ENCODE measurements at regions not wholly inside any gene's neighbourhood (a gene's known extent, or its start where the extent isn't known, plus 50 kb on each side); places are given as distances from the start of the nearest gene placed in this dataset.

GRCh38 chr10:8946451-8946850, 892.0 kb downstream of the GATA3 start:
- DNase-seq (ENCODE audit: low read depth in 1 of 2, low spot score in 1 of 2): no peak

- DNase-seq (ENCODE audit: low read depth in 1 of 2, low spot score in 1 of 2): no peak
Measured at GRCh38 chr10:8950978-8951377, 896.5 kb downstream of the GATA3 start.

- DNase-seq (ENCODE audit: low read depth in 1 of 2, low spot score in 1 of 2): no peak
Measured at GRCh38 chr10:8951440-8952089, 897.1 kb downstream of the GATA3 start.

GRCh38 chr10:8956400-8956799, 901.9 kb downstream of the GATA3 start:
- no peak for DNase-seq (ENCODE audit: low read depth in 1 of 2, low spot score in 1 of 2)

GRCh38 chr10:8962249-8962648, 907.8 kb downstream of the GATA3 start:
- DNase-seq (ENCODE audit: low read depth in 1 of 2, low spot score in 1 of 2): no peak

- DNase-seq (ENCODE audit: low read depth in 1 of 2, low spot score in 1 of 2): no peak
Measured at GRCh38 chr10:8967061-8967460, 912.6 kb downstream of the GATA3 start.

- no peak for DNase-seq (ENCODE audit: low read depth in 1 of 2, low spot score in 1 of 2)
Measured at GRCh38 chr10:8969853-8970252, 915.4 kb downstream of the GATA3 start.

- DNase-seq (ENCODE audit: low read depth in 1 of 2, low spot score in 1 of 2): no peak
Measured at GRCh38 chr10:8975535-8975934, 921.0 kb downstream of the GATA3 start.

GRCh38 chr10:8978100-8978499, 923.6 kb downstream of the GATA3 start:
- no peak for DNase-seq (ENCODE audit: low read depth in 1 of 2, low spot score in 1 of 2)

GRCh38 chr10:8979976-8980375, 925.5 kb downstream of the GATA3 start:
- DNase-seq (ENCODE audit: low read depth in 1 of 2, low spot score in 1 of 2): no peak

- DNase-seq (ENCODE audit: low read depth in 1 of 2, low spot score in 1 of 2): no peak
Measured at GRCh38 chr10:8981277-8981676, 926.8 kb downstream of the GATA3 start.

GRCh38 chr10:8985651-8986050, 931.2 kb downstream of the GATA3 start:
- DNase-seq (ENCODE audit: low read depth in 1 of 2, low spot score in 1 of 2): no peak

- DNase-seq (ENCODE audit: low read depth in 1 of 2, low spot score in 1 of 2): no peak
Measured at GRCh38 chr10:8986975-8987374, 932.5 kb downstream of the GATA3 start.

GRCh38 chr10:8987712-8988111, 933.2 kb downstream of the GATA3 start:
- DNase-seq (ENCODE audit: low read depth in 1 of 2, low spot score in 1 of 2): no peak

GRCh38 chr10:8990280-8990987, 935.9 kb downstream of the GATA3 start:
- no peak for DNase-seq (ENCODE audit: low read depth in 1 of 2, low spot score in 1 of 2)

GRCh38 chr10:8992009-8992408, 937.5 kb downstream of the GATA3 start:
- no peak for DNase-seq (ENCODE audit: low read depth in 1 of 2, low spot score in 1 of 2)

- no peak for DNase-seq (ENCODE audit: low read depth in 1 of 2, low spot score in 1 of 2)
Measured at GRCh38 chr10:8993864-8994263, 939.4 kb downstream of the GATA3 start.

- no peak for DNase-seq (ENCODE audit: low read depth in 1 of 2, low spot score in 1 of 2)
Measured at GRCh38 chr10:8998751-8999150, 944.3 kb downstream of the GATA3 start.

GRCh38 chr10:9003122-9003521, 948.6 kb downstream of the GATA3 start:
- no peak for DNase-seq (ENCODE audit: low read depth in 1 of 2, low spot score in 1 of 2)

- DNase-seq (ENCODE audit: low read depth in 1 of 2, low spot score in 1 of 2): no peak
Measured at GRCh38 chr10:9004736-9005135, 950.2 kb downstream of the GATA3 start.

- no peak for DNase-seq (ENCODE audit: low read depth in 1 of 2, low spot score in 1 of 2)
Measured at GRCh38 chr10:9009505-9009904, 955.0 kb downstream of the GATA3 start.

- DNase-seq (ENCODE audit: low read depth in 1 of 2, low spot score in 1 of 2): no peak
Measured at GRCh38 chr10:9010093-9010492, 955.6 kb downstream of the GATA3 start.

Measured in activated T-helper 1 cell treated with anti-CD3 and anti-CD28 coated beads, Interleukin-2, amount 50 U/mL, for 16 hours (primary cell).